ENCODE measurements at regions not wholly inside any gene's neighbourhood (a gene's known extent, or its start where the extent isn't known, plus 50 kb on each side); places are given as distances from the start of the nearest gene placed in this dataset.

DNA sequence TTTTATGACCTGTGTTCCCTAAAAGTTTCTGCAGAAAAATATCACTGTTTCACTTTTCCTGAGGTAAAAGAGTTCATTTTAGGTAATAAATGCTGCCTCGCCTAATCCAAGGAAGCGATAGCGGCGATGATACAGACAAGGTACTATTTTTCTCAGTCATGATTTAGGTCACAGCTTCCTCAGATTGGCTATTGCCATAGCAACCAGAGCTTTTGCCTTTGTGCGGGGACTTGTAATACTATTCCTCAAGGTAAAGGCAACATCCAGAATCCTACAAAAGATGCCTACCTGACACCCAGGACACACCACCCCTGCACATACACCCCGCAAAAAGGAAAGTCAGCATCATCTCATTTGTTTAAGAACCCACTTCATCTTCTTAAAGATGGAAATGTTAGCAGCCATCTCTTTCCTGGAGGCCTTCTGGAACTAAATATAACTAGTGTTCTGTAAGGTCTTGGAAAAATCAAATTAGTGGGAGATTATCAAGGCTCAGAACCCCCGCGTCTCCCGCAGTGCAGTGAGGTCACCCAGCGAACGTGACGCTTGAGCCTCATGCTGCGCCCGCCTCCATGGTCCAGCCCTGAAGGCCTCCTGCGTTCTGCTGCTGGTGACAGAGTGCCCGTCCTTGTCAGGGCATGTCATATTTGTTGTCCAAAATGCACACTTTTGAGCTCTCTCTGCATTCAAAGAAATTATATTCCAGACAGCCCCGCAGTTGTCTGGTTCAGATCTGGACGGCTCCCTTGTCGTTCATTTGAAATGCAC lies 402.0 kb upstream of the RNF32 start:
- TF ChIP-seq, protein P1, sequence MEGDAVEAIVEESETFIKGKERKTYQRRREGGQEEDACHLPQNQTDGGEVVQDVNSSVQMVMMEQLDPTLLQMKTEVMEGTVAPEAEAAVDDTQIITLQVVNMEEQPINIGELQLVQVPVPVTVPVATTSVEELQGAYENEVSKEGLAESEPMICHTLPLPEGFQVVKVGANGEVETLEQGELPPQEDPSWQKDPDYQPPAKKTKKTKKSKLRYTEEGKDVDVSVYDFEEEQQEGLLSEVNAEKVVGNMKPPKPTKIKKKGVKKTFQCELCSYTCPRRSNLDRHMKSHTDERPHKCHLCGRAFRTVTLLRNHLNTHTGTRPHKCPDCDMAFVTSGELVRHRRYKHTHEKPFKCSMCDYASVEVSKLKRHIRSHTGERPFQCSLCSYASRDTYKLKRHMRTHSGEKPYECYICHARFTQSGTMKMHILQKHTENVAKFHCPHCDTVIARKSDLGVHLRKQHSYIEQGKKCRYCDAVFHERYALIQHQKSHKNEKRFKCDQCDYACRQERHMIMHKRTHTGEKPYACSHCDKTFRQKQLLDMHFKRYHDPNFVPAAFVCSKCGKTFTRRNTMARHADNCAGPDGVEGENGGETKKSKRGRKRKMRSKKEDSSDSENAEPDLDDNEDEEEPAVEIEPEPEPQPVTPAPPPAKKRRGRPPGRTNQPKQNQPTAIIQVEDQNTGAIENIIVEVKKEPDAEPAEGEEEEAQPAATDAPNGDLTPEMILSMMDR (IDR thresholded peaks at IDR 0.05): no peak
- TF ChIP-seq POLR2A (IDR thresholded peaks at IDR 0.05): no peak

All from thyroid gland (tissue), 4 donors.